Renal cortex interstitium (tissue), 11 donors: ENCODE measurements at regions not wholly inside any gene's neighbourhood (a gene's known extent, or its start where the extent isn't known, plus 50 kb on each side); places are given as distances from the start of the nearest gene placed in this dataset.
"Not testable (repeated sequence)": the region's sequence is repeated elsewhere in the genome, so short reads cannot be mapped to it uniquely, and the experiment has no call there.

Experiments used
- DNase-seq, 11 donors: peaks; one replicate each; pipeline ENCODE4 v3.0.0-alpha.2; 2013; ENCODE audit warnings: low read depth in 9 of 11, low spot score in 4 of 11; ENCODE audit errors: extremely low read depth in 1 of 11

GRCh38 chr3:20552605-20553275, 366.7 kb upstream of the SGO1 start:
- DNase-seq, result no peak

DNA sequence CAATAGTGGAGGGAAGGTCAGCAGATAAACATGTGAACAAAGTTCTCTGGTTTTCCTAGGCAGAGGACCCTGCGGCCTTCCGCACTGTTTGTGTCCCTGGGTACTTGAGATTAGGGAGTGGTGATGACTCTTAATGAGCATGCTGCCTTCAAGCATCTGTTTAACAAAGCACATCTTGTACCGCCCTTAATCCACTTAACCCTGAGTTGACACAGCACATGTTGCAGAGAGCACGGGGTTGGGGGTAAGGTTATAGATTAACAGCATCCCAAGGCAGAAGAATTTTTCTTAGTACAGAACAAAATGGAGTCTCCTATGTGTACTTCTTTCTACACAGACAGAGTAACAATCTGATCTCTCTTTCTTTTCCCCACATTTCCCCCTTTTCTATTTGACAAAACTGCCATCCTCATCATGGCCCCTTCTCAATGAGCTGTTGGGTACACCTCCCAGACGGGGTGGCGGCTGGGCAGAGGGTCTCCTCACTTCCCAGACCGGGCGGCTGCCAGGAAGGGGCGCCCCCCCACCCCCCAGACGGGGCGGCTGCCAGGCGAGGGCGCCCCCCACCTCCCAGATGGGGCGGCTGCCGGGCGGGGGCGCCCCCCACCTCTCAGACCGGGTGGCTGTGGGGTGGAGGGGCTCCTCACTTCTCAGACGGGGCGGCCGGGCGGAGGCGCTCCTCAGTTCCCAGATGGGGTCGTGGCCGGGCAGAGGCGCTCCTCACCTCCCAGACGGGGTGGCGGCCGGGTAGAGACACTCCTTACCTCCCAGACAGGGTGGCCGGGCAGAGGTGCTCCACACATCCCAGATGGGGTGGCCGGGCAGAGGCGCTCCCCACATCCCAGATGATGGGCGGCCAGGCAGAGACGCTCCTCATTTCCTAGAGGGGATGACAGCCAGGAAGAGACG, 361.6 kb upstream of the SGO1 start:
- DNase-seq, result not testable (repeated sequence)

GRCh38 chr3:20546636-20547035, 360.6 kb upstream of the SGO1 start:
- DNase-seq, result no peak

- DNase-seq, result no peak
Measured at GRCh38 chr3:20543535-20544226, 357.7 kb upstream of the SGO1 start.

DNA sequence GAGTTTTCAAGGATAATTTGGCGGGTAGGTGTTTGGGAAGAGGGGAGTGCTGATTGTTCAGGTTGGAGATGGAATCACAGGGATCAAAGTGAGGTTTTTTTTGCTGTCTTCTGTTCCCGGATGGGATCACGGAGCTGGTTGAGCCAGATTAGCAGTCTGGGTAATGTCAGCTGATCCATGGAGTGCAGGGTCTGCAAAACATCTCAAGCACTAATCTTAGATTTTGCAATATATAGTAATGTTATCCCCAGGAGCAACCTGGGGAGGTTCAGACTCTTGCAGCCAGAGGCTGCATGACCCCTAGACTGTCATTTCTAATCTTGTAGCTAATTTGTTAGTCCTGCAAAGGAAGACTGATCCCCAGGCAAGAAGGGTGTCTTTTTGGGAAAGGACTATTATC, 354.1 kb upstream of the SGO1 start:
- DNase-seq, result no peak

GRCh38 chr3:20539666-20540065, 353.7 kb upstream of the SGO1 start:
- DNase-seq, result no peak

DNA sequence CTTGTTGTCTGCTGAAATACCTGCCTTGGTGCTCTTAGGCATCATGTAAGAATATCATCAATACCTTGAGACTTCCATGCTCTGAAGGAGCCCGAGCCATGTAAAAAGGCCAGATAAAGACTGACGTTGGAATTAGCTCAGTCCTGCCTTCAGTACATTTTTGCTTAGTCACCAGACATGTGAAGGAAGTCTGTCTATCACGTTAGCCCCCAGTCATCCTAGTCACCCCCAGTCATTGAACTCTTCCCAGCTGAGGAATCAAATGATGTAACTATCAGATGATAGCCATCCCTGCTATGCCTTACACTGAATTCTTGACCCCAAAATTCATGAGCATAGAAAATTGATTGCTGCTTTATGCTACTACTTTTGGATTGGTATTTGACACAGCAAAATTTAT, 351.2 kb upstream of the SGO1 start:
- no peak for DNase-seq

DNA sequence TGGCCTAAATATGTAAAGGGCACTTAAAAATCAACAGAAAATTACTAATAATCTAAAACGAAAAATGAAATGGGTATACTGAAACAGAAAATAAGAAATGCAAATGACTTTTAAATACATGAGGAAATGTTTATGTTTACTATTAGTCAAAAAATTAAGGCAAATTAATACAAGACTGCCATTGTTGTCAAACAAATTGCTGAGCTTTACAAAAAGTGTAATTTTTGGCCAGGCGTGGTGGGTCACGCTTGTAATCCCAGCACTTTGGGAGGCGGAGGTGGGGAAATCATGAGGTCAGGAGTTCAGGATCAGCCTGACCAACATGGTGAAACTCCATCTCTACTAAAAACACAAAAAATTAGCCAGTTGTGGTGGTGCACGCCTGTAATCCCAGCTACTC, 343.9 kb upstream of the SGO1 start:
- DNase-seq, result no peak

GRCh38 chr3:20528180-20528770, 342.3 kb upstream of the SGO1 start:
- peak in 1 of 11 donors; percentile 7 for DNase-seq

DNA sequence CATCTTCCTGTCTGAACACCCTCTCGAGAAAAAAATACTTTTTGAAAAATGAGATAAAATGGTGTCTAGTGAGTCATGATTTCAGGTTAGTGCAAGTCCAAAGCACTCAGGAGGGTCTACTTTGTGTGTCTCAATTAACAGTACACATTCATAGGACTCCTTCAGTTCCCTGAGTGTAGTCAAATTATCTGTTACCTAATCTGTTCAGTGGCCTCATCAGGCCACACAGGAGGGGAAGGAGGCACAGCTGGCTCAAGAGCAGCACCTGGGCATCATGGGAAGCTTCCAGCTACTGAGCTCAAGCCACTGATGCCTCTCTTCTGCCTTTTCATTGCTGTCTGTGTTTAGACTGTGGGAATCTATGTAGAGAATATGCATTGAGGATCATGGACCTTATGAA, 341.4 kb upstream of the SGO1 start:
- DNase-seq, result no peak

- no peak for DNase-seq
Measured at GRCh38 chr3:20524328-20524727, 338.3 kb upstream of the SGO1 start.

GRCh38 chr3:20523293-20523692, 337.3 kb upstream of the SGO1 start:
- DNase-seq, result no peak

GRCh38 chr3:20517316-20517715, 331.3 kb upstream of the SGO1 start:
- DNase-seq, result not testable (repeated sequence)

DNA sequence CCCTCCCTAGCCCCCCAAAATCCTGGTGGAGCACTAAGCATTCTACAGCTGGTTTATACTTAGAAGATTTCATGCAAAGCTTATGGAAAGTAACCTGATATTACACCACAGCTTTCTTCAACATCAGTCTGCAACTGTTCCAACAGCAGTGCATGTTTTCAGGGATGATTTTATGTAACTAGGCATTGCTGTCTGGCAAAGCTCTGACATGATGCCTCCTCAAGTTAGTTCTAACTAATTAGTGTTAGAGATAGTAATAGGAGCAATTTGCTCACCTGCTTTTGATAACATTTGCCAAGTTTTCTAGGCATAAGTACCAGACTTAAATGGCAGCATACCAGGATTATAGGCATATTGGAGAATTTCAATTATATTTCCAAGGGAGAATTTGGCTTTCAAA, 330.3 kb upstream of the SGO1 start:
- DNase-seq, result no peak

- no peak for DNase-seq
Measured at GRCh38 chr3:20515834-20516233, 329.8 kb upstream of the SGO1 start.

DNA sequence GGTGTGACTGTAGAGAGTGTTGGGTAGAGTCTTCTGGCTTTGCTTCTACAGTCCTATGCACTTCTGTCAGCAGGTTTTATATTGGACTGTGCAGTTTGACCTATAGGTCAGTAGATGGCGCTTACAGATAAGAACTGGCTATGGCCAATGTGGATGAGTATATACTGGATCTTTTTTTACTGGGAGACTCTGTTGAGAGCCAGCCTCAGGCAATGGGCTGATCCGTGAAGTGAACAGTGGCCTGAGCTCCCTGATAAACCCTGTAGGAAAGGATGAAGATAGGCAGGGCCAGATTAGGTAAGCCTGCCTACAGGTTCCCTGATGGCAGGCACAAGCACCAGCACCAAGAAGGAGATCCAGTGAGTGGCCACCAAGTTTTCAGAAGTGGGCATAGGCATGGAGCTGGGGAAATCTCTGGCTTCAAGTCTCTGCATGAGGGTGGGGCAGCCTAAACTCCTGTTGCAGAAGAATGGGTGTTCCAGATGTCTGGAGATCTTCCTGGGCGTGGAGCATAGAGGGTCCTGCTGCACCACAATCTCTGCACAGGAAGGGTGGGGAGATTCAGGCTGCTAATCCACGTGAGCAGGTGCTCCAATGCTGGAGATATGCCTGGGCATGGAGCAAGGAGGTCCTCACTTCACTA, 326.0 kb upstream of the SGO1 start:
- DNase-seq, result peak in 8 of 11 donors; percentile 6 to 37 (median 20)

GRCh38 chr3:20510396-20510795, 324.4 kb upstream of the SGO1 start:
- DNase-seq, result no peak

DNA sequence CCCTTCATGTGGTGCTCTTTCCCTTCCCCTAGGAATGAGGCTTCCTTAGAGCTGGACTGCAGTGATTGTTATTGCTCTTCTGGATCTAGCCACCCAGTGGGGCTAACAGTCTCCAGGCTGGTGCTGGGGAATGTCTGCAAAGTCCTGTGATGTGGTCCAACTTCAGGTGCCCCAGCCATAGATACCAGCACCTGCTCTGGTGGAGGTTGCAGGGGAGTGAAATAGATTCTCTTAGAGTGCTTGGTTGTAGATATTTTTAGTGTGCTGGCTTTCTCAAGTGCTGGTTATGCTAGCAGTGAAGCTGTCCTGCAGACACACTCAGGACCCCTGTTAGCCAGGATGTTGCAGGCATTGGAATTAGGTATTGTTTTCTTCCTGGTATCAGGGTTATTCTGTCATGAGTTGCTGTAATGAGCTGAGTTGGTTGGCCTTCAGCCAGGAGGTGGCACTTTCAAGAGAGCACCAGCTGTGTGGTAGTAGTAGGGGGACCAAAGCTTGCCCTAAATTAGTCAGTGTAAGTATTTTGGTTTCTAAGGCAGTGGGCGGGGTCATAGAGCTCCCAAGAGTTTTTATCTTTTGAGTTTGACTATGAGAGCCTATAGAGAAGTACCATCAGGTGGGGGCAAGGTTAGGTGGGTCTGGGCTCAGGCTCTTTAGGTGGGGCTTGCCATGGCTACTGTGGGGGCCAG, 317.5 kb upstream of the SGO1 start:
- DNase-seq, result no peak

DNA sequence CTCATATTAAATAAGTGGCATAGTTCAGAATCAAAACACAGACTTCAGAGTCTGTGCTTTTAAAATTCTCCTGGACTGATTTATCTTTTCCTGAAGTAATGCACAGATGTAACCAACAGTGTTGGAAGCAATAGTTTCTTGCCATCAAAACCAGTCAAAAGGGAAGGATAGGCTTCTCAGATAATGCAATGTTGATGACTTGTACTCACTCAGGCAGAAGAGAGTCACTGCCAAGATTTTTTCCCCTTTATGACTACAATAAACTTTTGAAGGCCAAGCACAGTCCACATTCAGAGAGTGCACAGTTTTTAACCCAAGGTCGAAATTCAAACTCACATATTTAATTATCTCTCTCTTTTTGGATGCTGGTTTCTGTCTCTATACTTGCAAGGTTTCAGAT, 305.0 kb upstream of the SGO1 start:
- DNase-seq, result no peak
